Activated CD4-positive, alpha-beta T cell treated with anti-CD3 and anti-CD28 coated beads, Interleukin-10, Interleukin-2, amounts not matched to agents 100 ng/mL and 50 ng/mL, durations not matched to agents 16 hours and 8 hours (primary cell): ENCODE measurements at regions not wholly inside any gene's neighbourhood (a gene's known extent, or its start where the extent isn't known, plus 50 kb on each side); places are given as distances from the start of the nearest gene placed in this dataset.
"Not testable (repeated sequence)": the region's sequence is repeated elsewhere in the genome, so short reads cannot be mapped to it uniquely, and the experiment has no call there.

Experiments
- DNase-seq: peaks from one replicate; pipeline ENCODE4 v3.0.0-alpha.2; 2020

- peak; percentile 31 for DNase-seq
Measured at GRCh38 chr13:48851707-48852106, 124.0 kb upstream of the FNDC3A start.

- no peak for DNase-seq
Measured at GRCh38 chr13:48852911-48853727, 122.6 kb upstream of the FNDC3A start.

- DNase-seq: peak; percentile 49
Measured at GRCh38 chr13:48853728-48854102, 122.0 kb upstream of the FNDC3A start.

GRCh38 chr13:48857576-48857975, 118.1 kb upstream of the FNDC3A start:
- DNase-seq: no peak

- no peak for DNase-seq
Measured at GRCh38 chr13:48858122-48858902, 117.4 kb upstream of the FNDC3A start.

GRCh38 chr13:48859272-48860105, 116.2 kb upstream of the FNDC3A start:
- no peak for DNase-seq

GRCh38 chr13:48860364-48860763, 115.3 kb upstream of the FNDC3A start:
- no peak for DNase-seq

GRCh38 chr13:48862572-48862971, 113.1 kb upstream of the FNDC3A start:
- DNase-seq: no peak

- no peak for DNase-seq
Measured at GRCh38 chr13:48864100-48864499, 111.6 kb upstream of the FNDC3A start.

- no peak for DNase-seq
Measured at GRCh38 chr13:48866249-48866648, 109.5 kb upstream of the FNDC3A start.

GRCh38 chr13:48873081-48873480, 102.6 kb upstream of the FNDC3A start:
- DNase-seq: no peak

GRCh38 chr13:48873587-48873986, 102.1 kb upstream of the FNDC3A start:
- DNase-seq: no peak

GRCh38 chr13:48874165-48874564, 101.5 kb upstream of the FNDC3A start:
- no peak for DNase-seq

GRCh38 chr13:48875047-48875446, 100.7 kb upstream of the FNDC3A start:
- DNase-seq: no peak

GRCh38 chr13:48876289-48876688, 99.4 kb upstream of the FNDC3A start:
- no peak for DNase-seq

- DNase-seq: peak; percentile 41
Measured at GRCh38 chr13:48879432-48879831, 96.3 kb upstream of the FNDC3A start.

GRCh38 chr13:48879854-48880253, 95.9 kb upstream of the FNDC3A start:
- no peak for DNase-seq

GRCh38 chr13:48883786-48884185, 91.9 kb upstream of the FNDC3A start:
- not testable (repeated sequence) for DNase-seq

GRCh38 chr13:48885027-48885395, 90.7 kb upstream of the FNDC3A start:
- DNase-seq: no peak

- DNase-seq: no peak
Measured at GRCh38 chr13:48888613-48889012, 87.1 kb upstream of the FNDC3A start.

GRCh38 chr13:48890391-48890790, 85.3 kb upstream of the FNDC3A start:
- no peak for DNase-seq

- DNase-seq: peak; percentile 52
Measured at GRCh38 chr13:48891586-48891985, 84.1 kb upstream of the FNDC3A start.

GRCh38 chr13:48892053-48892687, 83.5 kb upstream of the FNDC3A start:
- DNase-seq: peak; percentile 90
